ENCODE measurements at regions not wholly inside any gene's neighbourhood (a gene's known extent, or its start where the extent isn't known, plus 50 kb on each side); places are given as distances from the start of the nearest gene placed in this dataset.

GRCh38 chr7:69516238-69516820 lies 81.9 kb upstream of the AUTS2 start:
- TF ChIP-seq CTCF (IDR thresholded peaks at IDR 0.05; ENCODE audit: insufficient read depth, low read length, missing control alignments), result no peak
- no peak overlapping the region for H3K4me3 ChIP-seq (ENCODE audit: low read depth, low read length)
- CTCF ChIA-PET, result no interaction called here
- POLR2A ChIA-PET, result no interaction called here
- DNase-seq (ENCODE audit: low read depth, low spot score), result no peak

GRCh38 chr7:69517985-69518704 lies 80.1 kb upstream of the AUTS2 start:
- no peak overlapping the region for H3K4me3 ChIP-seq (ENCODE audit: low read depth, low read length)
- TF ChIP-seq CTCF (IDR thresholded peaks at IDR 0.05; ENCODE audit: insufficient read depth, low read length, missing control alignments), result no peak
- DNase-seq (ENCODE audit: low read depth, low spot score), result no peak
- POLR2A ChIA-PET, result no interaction called here
- CTCF ChIA-PET, result interaction anchor here (1.1 kb wide), 1 partner anchor 414 kb away, joined by 6 read pairs; no protein-coding TSS in a partner anchor

- POLR2A ChIA-PET, result no interaction called here
- TF ChIP-seq CTCF (IDR thresholded peaks at IDR 0.05; ENCODE audit: insufficient read depth, low read length, missing control alignments), result no peak
- CTCF ChIA-PET, result interaction anchor here (0.8 to 1.1 kb wide), 2 partner anchors 14 to 414 kb away, joined by 3 to 6 read pairs; no protein-coding TSS in a partner anchor
Measured at GRCh38 chr7:69518705-69519077, 79.6 kb upstream of the AUTS2 start.

GRCh38 chr7:69526570-69526969 lies 71.7 kb upstream of the AUTS2 start:
- TF ChIP-seq CTCF (IDR thresholded peaks at IDR 0.05; ENCODE audit: insufficient read depth, low read length, missing control alignments), result no peak
- H3K4me3 ChIP-seq (ENCODE audit: low read depth, low read length), result no peak overlapping the region
- no peak for DNase-seq (ENCODE audit: low read depth, low spot score)
- ChIA-PET POLR2A (no interaction called here), CTCF (no interaction called here)

More at GRCh38 chr7:69518705-69519077, 79.6 kb upstream of the AUTS2 start:
- H3K4me3 ChIP-seq (ENCODE audit: low read depth, low read length), result no peak overlapping the region
- DNase-seq (ENCODE audit: low read depth, low spot score), result no peak

GRCh38 chr7:69527706-69528105 lies 70.6 kb upstream of the AUTS2 start:
- DNase-seq (ENCODE audit: low read depth, low spot score), result no peak
- TF ChIP-seq CTCF (IDR thresholded peaks at IDR 0.05; ENCODE audit: insufficient read depth, low read length, missing control alignments), result no peak
- no peak overlapping the region for H3K4me3 ChIP-seq (ENCODE audit: low read depth, low read length)
- ChIA-PET CTCF (no interaction called here), POLR2A (no interaction called here)

GRCh38 chr7:69531050-69531449 lies 67.2 kb upstream of the AUTS2 start:
- no peak overlapping the region for H3K4me3 ChIP-seq (ENCODE audit: low read depth, low read length)
- no peak for TF ChIP-seq CTCF (IDR thresholded peaks at IDR 0.05; ENCODE audit: insufficient read depth, low read length, missing control alignments)
- CTCF ChIA-PET, result no interaction called here
- POLR2A ChIA-PET, result no interaction called here
- DNase-seq (ENCODE audit: low read depth, low spot score), result no peak
